NT2/D1 (cell line): ENCODE measurements at regions not wholly inside any gene's neighbourhood (a gene's known extent, or its start where the extent isn't known, plus 50 kb on each side); places are given as distances from the start of the nearest gene placed in this dataset.

Experiments
- DNase-seq: peaks from one replicate; pipeline ENCODE4 v3.0.0-alpha.2; 2011; ENCODE audit warnings: low read depth, low spot score
- H3K27me3 ChIP-seq: 2 replicates; pipeline ENCODE4 v1.6.0; 2011; ENCODE audit warnings: mild to moderate bottlenecking; ENCODE audit not compliant: insufficient read length, insufficient read depth
- H3K36me3 ChIP-seq: 2 replicates; pipeline ENCODE4 v1.6.1; 2011; ENCODE audit warnings: mild to moderate bottlenecking, low read length, mixed read lengths; ENCODE audit not compliant: insufficient read depth, insufficient read length
- H3K4me1 ChIP-seq: 2 replicates; pipeline ENCODE4 v1.5.1; 2011; ENCODE audit not compliant: insufficient read depth, insufficient read length
- H3K4me3 ChIP-seq: 2 replicates; pipeline ENCODE4 v1.5.1; 2011; ENCODE audit warnings: low read depth; ENCODE audit not compliant: insufficient read length
- H3K9ac ChIP-seq: 2 replicates; pipeline ENCODE4 v1.6.0; 2011; ENCODE audit warnings: low read depth; ENCODE audit not compliant: insufficient read length
- H3K9me3 ChIP-seq: 2 replicates; pipeline ENCODE4 v1.5.1; 2011; ENCODE audit warnings: mild to moderate bottlenecking, low read length; ENCODE audit not compliant: insufficient read depth
- SUZ12 ChIP-seq: IDR thresholded peaks from 2 replicates; pipeline ENCODE4 v1.6.1; 2011; ENCODE audit not compliant: insufficient read length, insufficient read depth; ENCODE audit errors: extremely low read depth
- YY1 ChIP-seq: IDR thresholded peaks from 2 replicates; pipeline ENCODE4 v1.6.1; 2011; ENCODE audit not compliant: insufficient read length, insufficient read depth
- ZNF274 ChIP-seq: IDR thresholded peaks from 2 replicates; pipeline ENCODE4 v1.6.1; 2011; ENCODE audit warnings: mild to moderate bottlenecking, low read depth, low read length

DNA sequence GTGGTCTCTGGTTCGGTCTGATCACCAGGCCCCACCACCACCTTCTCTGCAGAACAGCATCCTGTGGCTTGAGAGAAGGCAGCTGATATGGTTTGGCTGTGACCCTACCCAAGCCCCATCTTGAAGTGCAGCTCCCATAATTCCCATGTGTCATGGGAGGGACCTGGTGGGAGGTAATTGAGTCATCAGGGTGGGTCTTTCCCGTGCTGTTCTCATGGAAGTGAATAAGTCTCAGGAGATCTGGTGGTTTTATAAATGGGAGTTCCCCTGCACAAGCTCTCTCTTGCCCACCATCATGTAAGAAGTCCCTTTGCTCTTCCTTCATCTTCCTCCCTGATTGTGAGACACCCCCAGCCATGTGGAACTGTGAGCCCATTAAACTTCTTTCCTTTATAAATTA lies 352.3 kb upstream of the CDH5 start:
- H3K4me1 ChIP-seq, result no peaks in the 10 kb centered on the region
- TF ChIP-seq ZNF274 (no peak), SUZ12 (no peak), YY1 (no peak)
- DNase-seq, result no peak
- H3K36me3 ChIP-seq, result no peaks in the 10 kb centered on the region
- H3K9me3 ChIP-seq, result no peaks in the 10 kb centered on the region
- H3K9ac ChIP-seq, result no peak overlapping the region
- no peak overlapping the region for H3K4me3 ChIP-seq
- peaks cover 2% of the 10 kb centered on the region for H3K27me3 ChIP-seq

DNA sequence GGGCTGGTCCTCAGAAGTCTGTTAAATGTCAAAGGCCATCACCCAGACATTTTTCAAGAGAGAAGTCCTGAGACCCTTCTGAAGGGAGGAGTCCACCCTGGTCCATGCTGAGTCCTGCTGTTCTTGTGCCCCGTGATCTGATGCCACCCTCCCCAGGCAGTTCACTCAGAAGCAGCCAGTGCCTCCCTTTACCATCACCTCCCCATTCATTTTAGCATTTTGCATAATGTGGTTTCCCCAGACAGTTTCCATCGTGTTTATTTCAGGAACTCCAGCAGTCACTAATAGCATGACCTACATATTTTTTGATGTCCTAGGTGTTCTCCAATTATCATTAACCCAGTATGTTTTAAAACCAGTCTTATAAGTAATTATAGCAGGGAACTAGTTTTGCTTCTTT lies 353.0 kb upstream of the CDH5 start:
- DNase-seq, result no peak
- TF ChIP-seq SUZ12 (no peak), YY1 (no peak), ZNF274 (no peak)
- peaks cover 2% of the 10 kb centered on the region for H3K27me3 ChIP-seq
- no peaks in the 10 kb centered on the region for H3K9me3 ChIP-seq
- H3K36me3 ChIP-seq, result no peaks in the 10 kb centered on the region
- no peak overlapping the region for H3K4me3 ChIP-seq
- no peaks in the 10 kb centered on the region for H3K4me1 ChIP-seq
- no peak overlapping the region for H3K9ac ChIP-seq

DNA sequence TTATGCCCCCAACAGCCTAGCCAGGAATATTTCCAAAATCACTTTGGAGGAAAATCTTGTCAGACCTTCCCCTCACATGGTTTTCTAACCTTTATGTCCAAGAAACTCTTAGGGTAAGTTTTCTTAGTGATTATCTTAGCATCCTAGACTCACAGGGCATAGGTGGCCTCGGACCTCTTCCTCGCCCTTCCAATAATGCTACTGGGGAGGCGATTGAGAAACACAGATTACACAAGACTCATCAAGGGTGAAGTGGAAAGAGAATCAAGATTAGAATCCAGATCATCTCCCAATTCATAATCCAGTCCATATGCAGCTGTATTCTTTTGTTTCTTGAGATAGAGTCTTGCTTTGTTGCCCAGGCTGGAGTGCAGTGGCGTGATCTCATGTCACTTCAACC lies 358.4 kb upstream of the CDH5 start:
- TF ChIP-seq YY1 (no peak), ZNF274 (no peak), SUZ12 (no peak)
- DNase-seq, result no peak
- no peaks in the 10 kb centered on the region for H3K36me3 ChIP-seq
- H3K9me3 ChIP-seq, result no peaks in the 10 kb centered on the region
- no peak overlapping the region for H3K9ac ChIP-seq
- no peaks in the 10 kb centered on the region for H3K27me3 ChIP-seq
- H3K4me1 ChIP-seq, result no peaks in the 10 kb centered on the region
- no peak overlapping the region for H3K4me3 ChIP-seq

DNA sequence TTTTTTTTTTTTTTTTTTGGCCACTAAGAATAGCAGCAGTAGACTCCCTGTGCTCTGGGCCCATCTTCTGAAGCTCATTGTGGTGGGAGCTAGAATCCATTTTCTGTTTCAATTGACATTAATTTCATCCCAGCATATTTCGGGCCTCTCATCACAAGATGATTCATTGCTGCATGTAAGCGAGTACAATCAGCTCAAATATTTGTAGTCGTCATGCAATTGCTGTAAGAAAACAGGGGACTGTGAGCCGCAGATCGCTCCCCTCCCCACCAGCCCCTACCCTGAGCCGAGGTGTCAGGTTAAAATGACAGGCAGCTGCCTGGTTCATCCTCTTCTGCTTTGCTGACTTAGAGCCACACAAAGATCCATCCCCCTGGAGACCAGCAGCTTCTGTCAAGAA lies 358.8 kb upstream of the CDH5 start:
- TF ChIP-seq YY1, result no peak
- TF ChIP-seq ZNF274, result no peak
- no peak for TF ChIP-seq SUZ12
- H3K36me3 ChIP-seq, result no peaks in the 10 kb centered on the region
- no peak overlapping the region for H3K9ac ChIP-seq
- no peaks in the 10 kb centered on the region for H3K9me3 ChIP-seq
- no peak for DNase-seq
- no peak overlapping the region for H3K4me3 ChIP-seq
- no peaks in the 10 kb centered on the region for H3K4me1 ChIP-seq
- H3K27me3 ChIP-seq, result no peaks in the 10 kb centered on the region

DNA sequence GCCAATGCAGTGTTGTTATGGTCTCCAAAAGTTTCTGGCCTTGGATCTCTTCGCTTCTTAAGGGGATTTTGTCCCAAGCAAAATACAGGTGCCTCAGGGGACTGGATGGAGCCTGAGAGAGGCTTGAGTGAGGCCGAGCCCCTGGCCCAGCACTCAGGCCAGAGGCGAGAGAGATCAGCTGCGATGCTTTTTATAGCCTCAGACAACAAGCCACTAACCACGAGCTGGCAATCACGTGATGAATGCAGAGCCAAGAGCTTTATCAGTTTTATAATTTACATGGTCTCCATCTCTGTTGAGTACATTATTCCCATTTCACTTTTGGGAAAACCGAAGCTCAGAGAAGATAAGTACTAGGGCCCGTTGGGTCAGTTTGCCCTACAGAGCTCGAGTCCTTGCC lies 360.0 kb upstream of the CDH5 start:
- no peak for TF ChIP-seq SUZ12
- TF ChIP-seq YY1, result no peak
- Histone ChIP-seq H3K4me3 (no peak overlapping the region), H3K27me3 (no peaks in the 10 kb centered on the region), H3K36me3 (no peaks in the 10 kb centered on the region), H3K9ac (no peak overlapping the region), H3K9me3 (no peaks in the 10 kb centered on the region), H3K4me1 (no peaks in the 10 kb centered on the region)
- DNase-seq, result no peak

DNA sequence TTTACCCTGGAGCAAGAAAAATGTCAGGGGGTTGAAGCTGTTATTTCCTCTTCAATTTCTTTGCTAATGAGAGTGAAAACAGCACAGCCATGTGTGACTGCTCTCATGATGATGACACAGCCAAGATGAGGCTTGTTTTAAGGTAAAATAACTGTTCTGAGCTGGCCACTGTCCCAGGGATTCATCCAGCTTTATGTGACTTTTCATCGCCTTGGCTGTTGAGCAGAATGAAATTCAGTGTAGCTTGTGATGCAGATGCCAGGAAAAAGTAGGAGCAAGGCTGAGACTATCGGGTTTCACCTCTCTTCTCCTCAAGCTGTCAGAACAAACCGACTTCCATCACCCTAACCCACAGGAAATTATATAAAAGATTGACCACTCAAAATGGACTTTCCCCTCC lies 361.8 kb upstream of the CDH5 start:
- H3K27me3 ChIP-seq, result no peaks in the 10 kb centered on the region
- no peak for TF ChIP-seq SUZ12
- no peak for TF ChIP-seq ZNF274
- H3K9me3 ChIP-seq, result no peaks in the 10 kb centered on the region
- no peak overlapping the region for H3K4me3 ChIP-seq
- H3K9ac ChIP-seq, result no peak overlapping the region
- H3K36me3 ChIP-seq, result no peaks in the 10 kb centered on the region
- no peaks in the 10 kb centered on the region for H3K4me1 ChIP-seq
- DNase-seq, result no peak

DNA sequence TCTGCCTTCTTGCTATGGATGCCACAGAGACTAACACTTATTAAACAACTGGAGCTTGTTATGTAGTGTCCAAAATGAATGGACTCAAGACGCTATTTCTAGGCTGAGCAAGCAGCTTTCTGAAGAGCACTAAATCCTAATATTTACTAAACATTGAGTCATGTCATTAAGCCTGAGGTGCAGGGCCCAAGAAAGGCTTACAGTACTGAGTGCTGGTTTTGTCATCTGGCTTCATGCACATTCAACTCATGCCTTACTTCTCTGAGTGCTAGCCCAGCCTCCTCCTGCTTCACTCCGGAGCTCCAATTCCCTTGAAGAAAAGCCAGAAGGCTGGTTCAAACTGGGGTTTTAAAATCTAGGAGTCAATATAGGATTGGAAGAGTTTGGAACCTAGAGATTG lies 363.3 kb upstream of the CDH5 start:
- Histone ChIP-seq H3K9ac (no peak overlapping the region), H3K36me3 (no peaks in the 10 kb centered on the region), H3K9me3 (no peaks in the 10 kb centered on the region), H3K27me3 (no peaks in the 10 kb centered on the region), H3K4me1 (no peaks in the 10 kb centered on the region), H3K4me3 (no peak overlapping the region)
- TF ChIP-seq ZNF274 (no peak), SUZ12 (no peak), YY1 (no peak)
- DNase-seq, result no peak

DNA sequence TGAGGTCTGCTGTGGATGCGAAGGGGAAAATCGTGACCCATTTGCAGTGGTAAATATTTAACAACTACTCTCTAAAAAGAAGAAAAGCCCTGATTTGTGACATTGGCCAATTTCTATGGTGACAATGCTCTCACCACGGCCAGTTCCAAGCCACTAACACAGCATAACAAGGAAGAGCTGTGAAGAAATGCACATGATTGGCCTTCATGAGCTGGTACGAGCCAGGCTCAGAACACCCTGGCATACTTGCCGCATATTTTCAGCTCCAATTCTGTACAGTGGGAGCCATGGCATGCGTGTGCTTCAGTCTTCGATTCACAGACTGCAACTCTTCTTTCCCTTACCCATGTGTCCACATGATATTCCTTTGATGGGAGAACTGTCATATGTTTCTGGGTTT lies 363.9 kb upstream of the CDH5 start:
- TF ChIP-seq ZNF274 (no peak), YY1 (no peak), SUZ12 (no peak)
- Histone ChIP-seq H3K27me3 (no peaks in the 10 kb centered on the region), H3K4me3 (no peak overlapping the region), H3K9ac (no peak overlapping the region), H3K36me3 (no peaks in the 10 kb centered on the region), H3K4me1 (no peaks in the 10 kb centered on the region), H3K9me3 (no peaks in the 10 kb centered on the region)
- DNase-seq, result no peak
